CD4-positive, alpha-beta T cell treated with Interleukin-15 for 1 hour (primary cell): ENCODE measurements at regions not wholly inside any gene's neighbourhood (a gene's known extent, or its start where the extent isn't known, plus 50 kb on each side); places are given as distances from the start of the nearest gene placed in this dataset.
A peak's percentile ranks its signal among the peaks of the same experiment; 100 is the strongest.

ENCODE experiments used
- DNase-seq: peaks from one replicate; pipeline ENCODE4 v3.0.0-alpha.2; 2020

- no peak for DNase-seq
Observed at GRCh38 chr12:98355933-98356332, 159.5 kb upstream of the TMPO start.

- DNase-seq, result no peak
Observed at GRCh38 chr12:98358144-98358543, 157.2 kb upstream of the TMPO start.

GRCh38 chr12:98359856-98360255, 155.5 kb upstream of the TMPO start:
- DNase-seq, result no peak

- no peak for DNase-seq
Observed at GRCh38 chr12:98360401-98360800, 155.0 kb upstream of the TMPO start.

- DNase-seq, result no peak
Observed at GRCh38 chr12:98369581-98369980, 145.8 kb upstream of the TMPO start.

GRCh38 chr12:98370976-98371375, 144.4 kb upstream of the TMPO start:
- no peak for DNase-seq

- DNase-seq, result no peak
Observed at GRCh38 chr12:98371419-98371818, 144.0 kb upstream of the TMPO start.

GRCh38 chr12:98372340-98373024, 142.9 kb upstream of the TMPO start:
- no peak for DNase-seq

- DNase-seq, result no peak
Observed at GRCh38 chr12:98373025-98373554, 142.3 kb upstream of the TMPO start.

GRCh38 chr12:98374007-98374406, 141.4 kb upstream of the TMPO start:
- DNase-seq, result no peak

GRCh38 chr12:98379106-98379505, 136.3 kb upstream of the TMPO start:
- DNase-seq, result no peak

GRCh38 chr12:98385641-98386040, 129.7 kb upstream of the TMPO start:
- no peak for DNase-seq

- DNase-seq, result no peak
Observed at GRCh38 chr12:98387444-98387843, 127.9 kb upstream of the TMPO start.

GRCh38 chr12:98388126-98388525, 127.3 kb upstream of the TMPO start:
- DNase-seq, result no peak

- DNase-seq, result no peak
Observed at GRCh38 chr12:98389593-98389992, 125.8 kb upstream of the TMPO start.

- peak; percentile 71 for DNase-seq
Observed at GRCh38 chr12:98397323-98398105, 117.9 kb upstream of the TMPO start.

- DNase-seq, result peak; percentile 65
Observed at GRCh38 chr12:98399532-98399931, 115.9 kb upstream of the TMPO start.

GRCh38 chr12:98401427-98401826, 114.0 kb upstream of the TMPO start:
- no peak for DNase-seq

GRCh38 chr12:98402091-98402490, 113.3 kb upstream of the TMPO start:
- no peak for DNase-seq

GRCh38 chr12:98402671-98403070, 112.7 kb upstream of the TMPO start:
- no peak for DNase-seq

- no peak for DNase-seq
Observed at GRCh38 chr12:98403385-98403784, 112.0 kb upstream of the TMPO start.

GRCh38 chr12:98403936-98404335, 111.5 kb upstream of the TMPO start:
- DNase-seq, result no peak

GRCh38 chr12:98405805-98406366, 109.5 kb upstream of the TMPO start:
- DNase-seq, result no peak

GRCh38 chr12:98406378-98406777, 109.0 kb upstream of the TMPO start:
- no peak for DNase-seq
